Ovary (tissue), 7 donors: ENCODE measurements at regions not wholly inside any gene's neighbourhood (a gene's known extent, or its start where the extent isn't known, plus 50 kb on each side); places are given as distances from the start of the nearest gene placed in this dataset.

ENCODE experiments used
- DNase-seq, 5 donors: peaks; one replicate each; pipeline ENCODE4 v3.0.0-alpha.2; 2019 to 2020
- H3K27ac ChIP-seq, 2 donors: fragments of 200-600 bp; one replicate each; pipeline versions ENCODE4 v1.5.1 to v1.8.0; 2019 to 2022
- H3K27me3 ChIP-seq: fragments of 200-600 bp; one replicate; pipeline ENCODE4 v1.8.0; 2022
- H3K36me3 ChIP-seq: fragments of 200-600 bp; sonication (generic); one replicate; pipeline ENCODE4 v1.5.1; 2019
- H3K4me1 ChIP-seq: one replicate; pipeline ENCODE4 v1.8.1; 2013; ENCODE audit warnings: mild to moderate bottlenecking, moderate library complexity; ENCODE audit not compliant: insufficient read depth
- H3K4me3 ChIP-seq: fragments of 200-600 bp; sonication (generic); one replicate; pipeline ENCODE4 v1.5.1; 2017
- H3K9me3 ChIP-seq, 2 donors: fragments of 200-600 bp in 1 of 2; sonication (generic) in 1 of 2; one replicate each; pipeline versions ENCODE4 v1.5.1 to v1.8.1; 2013 to 2019; ENCODE audit warnings: mild to moderate bottlenecking in 1 of 2, moderate library complexity in 1 of 2
- CTCF ChIP-seq, 3 donors: fragments of 450-650 bp in 2 of 3; fragments of 200-600 bp in 1 of 3; IDR thresholded peaks; one replicate each; pipeline versions ENCODE4 v1.5.1 to v1.8.0; 2016 to 2022; ENCODE audit warnings: antibody characterized with exemption in 3 of 3, mild to moderate bottlenecking in 1 of 3
- EP300 ChIP-seq: sonication (generic); formaldehyde crosslinking; IDR thresholded peaks from one replicate; pipeline ENCODE4 v1.6.1; 2017; ENCODE audit warnings: antibody characterized with exemption
- POLR2A ChIP-seq: fragments of 450-650 bp; IDR thresholded peaks from one replicate; pipeline ENCODE4 v1.6.1; 2017; ENCODE audit warnings: antibody characterized with exemption, mild to moderate bottlenecking, moderate library complexity
- WGBS, 3 donors: extraction: QIAGEN DNeasy Blood & Tissue Kit in 1 of 3; methylation state at CpG; one replicate each; pipeline versions ENCODE4 v1.1.5 to v1.1.7; 2013 to 2017; 5-methylcytosine and 5-hydroxymethylcytosine counted together
- intact Hi-C, 4 donors: fragments of 100-400 bp; cut with DNase I; formaldehyde crosslinking; loops; one replicate each; pipeline versions ENCODE4 v1.11.0 to v1.15.1; 2022 to 2023
- donor health status: DM: no; HTN: no; CAD: no; lungs with moderate emphysema.
- donor health status: DM: no; HTN: no; CAD: no.
- donor health status: Bipolar disorder and iron deficiency.
- donor health status: DM: no; HTN: no; CAD: no.
- donor health status: DM: yes; HTN: yes; CAD: no.

GRCh38 chr15:95131131-95131556, 899.8 kb downstream of the MCTP2 start:
- Histone ChIP-seq H3K9me3 (no peaks in the 10 kb centered on the region), H3K4me3 (no peak overlapping the region), H3K36me3 (no peaks in the 10 kb centered on the region), H3K27ac (no peak overlapping the region), H3K4me1 (no peaks in the 10 kb centered on the region), H3K27me3 (no peaks in the 10 kb centered on the region)
- 72 to 82% (median 81%) methylated on average over 5 of the region's 5 CpGs for WGBS, 3 donors
- no peak for DNase-seq
- TF ChIP-seq POLR2A (no peak), EP300 (no peak), CTCF (IDR thresholded peaks at IDR 0.05) (no peak)
- intact Hi-C loops, result no loop called here

- Histone ChIP-seq H3K9me3 (no peaks in the 10 kb centered on the region), H3K27ac (no peak overlapping the region), H3K4me3 (no peak overlapping the region), H3K4me1 (no peaks in the 10 kb centered on the region), H3K36me3 (no peaks in the 10 kb centered on the region), H3K27me3 (no peaks in the 10 kb centered on the region)
- 82 to 93% (median 85%) methylated on average over 1 of the region's 1 CpG for WGBS, 3 donors
- no peak for DNase-seq
- no peak for TF ChIP-seq POLR2A
- no peak for TF ChIP-seq EP300
- TF ChIP-seq CTCF (IDR thresholded peaks at IDR 0.05), result no peak
- intact Hi-C loops, result no loop called here
Observed at GRCh38 chr15:95132774-95133173, 901.4 kb downstream of the MCTP2 start.

- Histone ChIP-seq H3K27me3 (no peaks in the 10 kb centered on the region), H3K9me3 (no peaks in the 10 kb centered on the region), H3K27ac (no peak overlapping the region), H3K4me1 (no peaks in the 10 kb centered on the region), H3K4me3 (no peak overlapping the region), H3K36me3 (no peaks in the 10 kb centered on the region)
- intact Hi-C loops, result no loop called here
- no peak for DNase-seq
- TF ChIP-seq POLR2A, result no peak
- TF ChIP-seq CTCF (IDR thresholded peaks at IDR 0.05), result no peak
- TF ChIP-seq EP300, result no peak
- WGBS, 3 donors, result 9 to 12% (median 9%) methylated on average over 4 of the region's 4 CpGs
Observed at GRCh38 chr15:95134431-95135110, 903.2 kb downstream of the MCTP2 start.

GRCh38 chr15:95138604-95139270, 907.4 kb downstream of the MCTP2 start:
- H3K4me1 ChIP-seq, result no peaks in the 10 kb centered on the region

More at GRCh38 chr15:95138604-95139270, 907.4 kb downstream of the MCTP2 start:
- H3K9me3 ChIP-seq, result no peaks in the 10 kb centered on the region
- WGBS, 3 donors, result 93 to 94% (median 94%) methylated on average over 3 of the region's 3 CpGs
- no peaks in the 10 kb centered on the region for H3K36me3 ChIP-seq
- TF ChIP-seq CTCF (IDR thresholded peaks at IDR 0.05) (no peak), POLR2A (no peak), EP300 (no peak)
- no peak for DNase-seq
- intact Hi-C loops, result no loop called here
- no peak overlapping the region for H3K4me3 ChIP-seq
- no peaks in the 10 kb centered on the region for H3K27me3 ChIP-seq
- no peak overlapping the region for H3K27ac ChIP-seq
